GM19452 (cell line): ENCODE measurements at regions not wholly inside any gene's neighbourhood (a gene's known extent, or its start where the extent isn't known, plus 50 kb on each side); places are given as distances from the start of the nearest gene placed in this dataset.

Experiments used
- ATAC-seq: cut with Tn5 transposase; IDR thresholded peaks from one replicate; pipeline ENCODE4 v1.9.1; 2021; ENCODE audit not compliant: unreplicated experiment

GRCh38 chr5:58403822-58404433 is 56.0 kb downstream of the PLK2 start:
- no peak for ATAC-seq

- no peak for ATAC-seq
Observed at GRCh38 chr5:58401701-58402100, 58.2 kb downstream of the PLK2 start.

- ATAC-seq = no peak
Observed at GRCh38 chr5:58400737-58401136, 59.1 kb downstream of the PLK2 start.

- ATAC-seq = no peak
Observed at GRCh38 chr5:58399951-58400350, 59.9 kb downstream of the PLK2 start.

- no peak for ATAC-seq
Observed at GRCh38 chr5:58394339-58394738, 65.5 kb downstream of the PLK2 start.

GRCh38 chr5:58393716-58394115 is 66.2 kb downstream of the PLK2 start:
- ATAC-seq = no peak

- ATAC-seq = no peak
Observed at GRCh38 chr5:58392496-58392895, 67.4 kb downstream of the PLK2 start.

- no peak for ATAC-seq
Observed at GRCh38 chr5:58383448-58383847, 76.4 kb downstream of the PLK2 start.

- no peak for ATAC-seq
Observed at GRCh38 chr5:58382131-58382534, 77.8 kb downstream of the PLK2 start.

- no peak for ATAC-seq
Observed at GRCh38 chr5:58381566-58381965, 78.3 kb downstream of the PLK2 start.

GRCh38 chr5:58380655-58381054 is 79.2 kb downstream of the PLK2 start:
- no peak for ATAC-seq

GRCh38 chr5:58378613-58379390 is 81.1 kb downstream of the PLK2 start:
- ATAC-seq = no peak

GRCh38 chr5:58370606-58371005 is 89.3 kb downstream of the PLK2 start:
- no peak for ATAC-seq

GRCh38 chr5:58369513-58370190 is 90.2 kb downstream of the PLK2 start:
- ATAC-seq = no peak

- no peak for ATAC-seq
Observed at GRCh38 chr5:58366461-58366860, 93.4 kb downstream of the PLK2 start.

- no peak for ATAC-seq
Observed at GRCh38 chr5:58365791-58366190, 94.1 kb downstream of the PLK2 start.

- ATAC-seq = no peak
Observed at GRCh38 chr5:58363461-58364249, 96.2 kb downstream of the PLK2 start.

- no peak for ATAC-seq
Observed at GRCh38 chr5:58362135-58362534, 97.8 kb downstream of the PLK2 start.

GRCh38 chr5:58360794-58361193 is 99.1 kb downstream of the PLK2 start:
- ATAC-seq = no peak

- ATAC-seq = no peak
Observed at GRCh38 chr5:58359981-58360380, 99.9 kb downstream of the PLK2 start.

- ATAC-seq = no peak
Observed at GRCh38 chr5:58358501-58359178, 101.2 kb downstream of the PLK2 start.
